ENCODE measurements at regions not wholly inside any gene's neighbourhood (a gene's known extent, or its start where the extent isn't known, plus 50 kb on each side); places are given as distances from the start of the nearest gene placed in this dataset.

DNA sequence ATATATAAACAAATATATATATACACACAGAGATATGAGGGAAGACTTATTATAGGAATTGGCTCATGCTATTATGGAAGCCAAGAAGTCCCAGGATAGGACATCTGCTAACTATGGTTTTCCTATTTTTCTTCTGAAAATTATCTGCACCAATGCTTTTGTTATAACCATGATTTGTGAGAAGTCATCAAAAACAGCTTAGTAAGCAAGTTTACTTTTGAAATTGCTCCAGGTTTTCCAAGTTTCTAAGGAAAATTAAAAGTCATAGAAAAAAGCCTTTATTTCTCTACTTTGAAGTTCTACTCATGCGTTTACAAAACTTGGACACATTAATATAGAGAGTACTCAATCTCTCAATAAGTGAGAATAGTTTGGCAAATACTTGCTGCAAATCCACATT lies 213.1 kb downstream of the TRAM1L1 start:
- no peak for DNase-seq (ENCODE audit: low spot score)

DNA sequence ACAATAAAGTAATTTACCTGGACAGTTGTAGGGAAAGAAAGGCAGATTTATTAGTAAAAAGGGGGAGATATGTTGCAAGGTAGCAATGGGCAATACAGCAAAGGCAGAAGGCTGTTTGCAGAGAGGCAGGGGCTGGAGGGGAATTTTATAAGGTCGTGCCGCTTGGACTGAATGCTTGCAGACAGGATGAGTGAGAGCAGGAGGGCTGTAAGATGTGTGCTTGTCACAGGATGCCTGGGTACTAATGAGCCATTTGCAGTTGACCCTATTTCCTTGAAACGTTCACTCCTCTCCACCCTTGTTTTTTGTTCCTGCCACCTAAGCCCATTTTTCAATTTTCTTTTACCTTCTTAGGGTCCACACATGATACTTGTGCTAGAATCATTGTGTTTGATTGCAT lies 214.7 kb downstream of the TRAM1L1 start:
- no peak for DNase-seq (ENCODE audit: low spot score)

DNA sequence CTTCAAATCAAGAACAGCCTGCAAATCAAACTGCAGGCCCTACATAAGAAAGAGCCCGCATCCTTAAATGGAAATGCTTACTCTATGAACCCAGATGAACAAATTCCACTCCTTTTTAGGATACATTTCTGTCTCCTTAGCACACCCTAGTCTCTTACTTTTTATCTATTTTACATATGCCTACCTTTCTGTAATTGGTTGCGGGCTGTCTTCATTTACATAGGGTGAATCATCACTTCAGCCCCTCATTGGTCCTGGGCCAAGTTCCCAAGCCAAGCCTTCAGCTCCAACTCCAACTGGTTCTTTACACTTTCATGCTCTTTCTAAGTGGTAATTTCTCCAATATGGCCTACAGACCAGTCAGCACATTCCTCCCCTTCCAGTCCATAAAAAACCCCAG lies 219.3 kb downstream of the TRAM1L1 start:
- DNase-seq (ENCODE audit: low spot score), result no peak

DNA sequence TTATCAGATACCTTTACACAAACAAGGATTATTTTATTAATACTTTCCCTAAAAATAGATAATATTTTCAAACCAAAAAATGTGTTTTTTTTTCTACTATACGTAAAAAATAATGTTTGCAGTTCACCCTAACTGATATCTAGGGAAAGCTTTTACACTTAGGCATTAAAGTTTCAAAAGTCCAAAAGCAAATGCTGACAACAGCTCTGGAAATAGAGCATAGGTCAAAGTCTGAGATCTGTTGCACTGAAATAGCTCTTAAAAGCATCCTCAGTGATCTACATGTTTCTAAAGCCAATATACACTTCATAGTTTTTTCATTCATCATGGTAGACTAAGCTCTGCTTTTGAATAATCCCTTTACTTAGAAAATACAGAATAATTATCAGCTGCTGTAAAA lies 222.8 kb downstream of the TRAM1L1 start:
- no peak for DNase-seq (ENCODE audit: low spot score)

DNA sequence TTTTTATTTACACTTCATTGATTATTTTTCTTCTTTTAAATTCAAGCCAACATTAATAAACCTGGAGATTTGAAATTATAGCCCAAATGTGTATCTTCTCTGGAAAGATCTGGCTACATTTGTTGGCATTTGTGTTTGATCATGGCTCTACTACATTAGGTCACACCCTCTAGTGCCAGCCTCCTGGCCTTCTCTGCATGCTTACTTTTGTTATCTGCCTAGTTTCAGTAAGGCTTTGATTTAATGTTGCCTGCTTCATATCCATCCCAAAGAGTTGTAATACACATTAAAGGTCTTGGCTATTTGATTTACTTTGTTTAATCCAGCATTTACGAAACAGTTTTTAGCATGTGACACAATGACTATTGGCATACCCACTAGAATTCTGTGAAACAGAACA lies 224.5 kb downstream of the TRAM1L1 start:
- DNase-seq (ENCODE audit: low spot score), result no peak

DNA sequence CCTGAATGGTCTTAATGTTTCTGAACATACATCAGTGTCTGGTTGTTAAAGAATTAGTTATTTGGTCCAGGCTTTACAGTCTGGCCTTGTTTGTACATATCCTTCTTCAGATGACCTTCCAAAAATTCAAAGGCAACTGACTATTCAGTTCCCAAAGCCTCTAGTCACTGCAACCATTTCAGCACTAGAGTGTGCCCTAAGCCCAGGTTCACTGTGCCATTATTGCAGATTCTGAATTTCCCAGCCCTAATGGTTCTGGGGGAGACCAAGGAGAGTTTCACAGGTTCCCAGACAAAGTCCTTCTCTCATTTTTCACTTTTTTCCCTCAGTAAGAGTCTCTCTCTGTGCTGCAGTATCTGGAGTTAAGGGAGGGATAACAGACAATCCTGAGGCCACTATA lies 235.8 kb downstream of the TRAM1L1 start:
- DNase-seq (ENCODE audit: low spot score), result no peak

DNA sequence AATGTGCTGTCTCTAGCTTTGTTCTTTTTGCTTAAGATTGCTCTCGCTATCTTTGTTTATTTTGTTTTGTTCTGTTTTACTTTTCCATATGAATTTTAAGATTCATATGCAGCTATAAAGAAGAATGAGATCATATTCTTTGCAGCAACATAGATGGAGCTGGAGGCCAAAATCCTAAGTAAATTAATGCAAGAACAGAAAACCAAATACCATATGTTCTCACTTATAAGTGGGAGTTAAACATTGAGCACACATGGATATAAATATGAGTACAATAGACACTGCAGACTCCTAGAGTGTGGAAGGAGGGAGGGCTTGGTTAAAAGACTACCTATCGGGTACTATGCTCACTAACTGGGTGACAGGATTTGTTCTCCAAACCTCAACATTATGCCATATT lies 237.8 kb downstream of the TRAM1L1 start:
- no peak for DNase-seq (ENCODE audit: low spot score)

DNA sequence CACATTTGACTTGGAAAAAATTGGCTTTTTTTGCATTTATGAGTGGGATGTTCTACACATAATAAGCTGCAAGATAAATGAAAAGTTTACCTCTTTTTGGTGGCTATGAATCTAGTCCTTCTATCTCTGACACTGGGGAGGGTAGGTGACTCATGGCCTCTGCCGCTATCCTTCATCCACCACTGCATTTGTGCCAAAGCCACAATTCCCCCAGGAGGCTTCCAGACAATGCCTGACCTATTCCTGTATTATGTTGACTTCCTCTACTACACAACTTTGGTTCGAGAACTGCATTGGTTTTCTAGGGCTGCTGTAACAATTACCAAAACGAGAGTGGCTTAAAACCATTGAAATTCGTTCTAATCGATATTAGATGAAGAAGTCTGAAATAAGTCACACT lies 245.6 kb downstream of the TRAM1L1 start:
- peak; percentile 38 for DNase-seq (ENCODE audit: low spot score)

DNA sequence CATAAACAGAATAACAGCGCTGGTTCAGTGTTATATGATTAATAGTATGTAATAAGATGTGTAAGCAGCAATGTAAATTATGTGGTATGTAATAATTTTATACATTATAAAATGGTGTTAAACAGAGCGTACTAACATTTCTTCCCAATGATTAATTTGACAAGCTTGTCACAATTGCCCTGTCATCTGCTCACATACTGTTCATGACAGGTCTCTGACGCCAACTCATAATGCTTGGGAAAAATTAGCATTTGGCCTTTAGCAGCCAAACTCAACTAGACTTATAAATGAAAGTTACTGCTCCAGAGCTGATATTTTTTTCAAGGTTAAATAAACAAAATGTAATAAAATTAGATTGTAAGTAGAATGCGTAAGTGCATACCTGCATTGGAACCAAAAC lies 246.8 kb downstream of the TRAM1L1 start:
- no peak for DNase-seq (ENCODE audit: low spot score)

DNA sequence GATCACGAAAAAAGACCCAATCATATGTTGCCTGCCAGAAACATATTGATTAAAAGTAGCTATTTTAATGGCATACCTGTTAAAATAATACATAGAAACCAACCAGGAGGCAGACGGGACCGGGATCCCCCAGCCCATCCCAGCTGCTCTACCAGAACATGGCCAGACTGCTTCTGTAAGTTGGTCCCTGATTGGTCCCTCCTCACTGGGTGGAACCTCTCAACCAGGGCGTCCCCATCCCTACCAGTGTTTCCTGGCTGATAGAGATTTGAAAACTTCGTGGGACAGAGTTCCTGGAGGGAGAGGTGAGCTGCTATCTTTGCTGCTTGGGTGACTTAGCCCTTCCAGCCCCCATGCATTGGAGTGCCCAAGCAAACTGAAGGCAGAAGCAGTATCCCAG lies 256.2 kb downstream of the TRAM1L1 start:
- no peak for DNase-seq (ENCODE audit: low spot score)

DNA sequence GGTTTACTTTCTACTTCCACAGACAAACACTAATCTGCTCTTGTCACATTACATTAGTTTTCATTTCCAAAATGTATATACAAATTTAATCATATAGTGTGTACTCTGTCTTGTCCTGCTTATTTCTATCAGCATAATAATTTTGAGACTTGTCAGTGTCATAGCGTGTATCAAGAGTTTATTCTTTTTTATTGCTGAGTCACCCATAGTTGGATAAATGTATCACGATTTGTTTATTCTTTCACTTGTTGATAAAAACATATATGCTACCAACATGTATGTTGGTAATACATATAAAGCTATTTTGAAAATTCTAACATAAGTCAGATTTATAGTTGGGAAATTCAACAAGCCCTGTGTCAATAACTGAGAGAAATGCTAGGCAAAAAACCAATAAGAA lies 261.2 kb downstream of the TRAM1L1 start:
- no peak for DNase-seq (ENCODE audit: low spot score)

DNA sequence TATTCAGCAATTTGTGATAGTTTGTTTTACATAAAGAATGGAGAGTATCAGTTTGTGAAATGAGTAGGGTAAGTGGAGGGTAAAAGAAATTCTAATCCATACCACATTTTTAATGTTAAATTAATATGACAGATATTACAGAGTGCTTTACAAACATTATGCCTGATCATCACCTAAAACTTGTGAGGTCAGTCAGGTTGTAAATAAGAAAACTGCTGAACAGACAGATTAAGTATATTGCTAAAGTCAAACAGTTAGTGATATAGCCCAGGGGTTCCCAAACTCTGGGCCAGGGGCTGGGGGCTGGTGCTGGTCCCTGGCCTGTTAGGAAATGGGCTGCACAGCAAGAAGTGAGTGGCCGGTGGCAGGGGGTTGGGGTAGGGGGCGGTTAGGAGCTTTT lies 273.6 kb downstream of the TRAM1L1 start:
- DNase-seq (ENCODE audit: low spot score), result no peak

DNA sequence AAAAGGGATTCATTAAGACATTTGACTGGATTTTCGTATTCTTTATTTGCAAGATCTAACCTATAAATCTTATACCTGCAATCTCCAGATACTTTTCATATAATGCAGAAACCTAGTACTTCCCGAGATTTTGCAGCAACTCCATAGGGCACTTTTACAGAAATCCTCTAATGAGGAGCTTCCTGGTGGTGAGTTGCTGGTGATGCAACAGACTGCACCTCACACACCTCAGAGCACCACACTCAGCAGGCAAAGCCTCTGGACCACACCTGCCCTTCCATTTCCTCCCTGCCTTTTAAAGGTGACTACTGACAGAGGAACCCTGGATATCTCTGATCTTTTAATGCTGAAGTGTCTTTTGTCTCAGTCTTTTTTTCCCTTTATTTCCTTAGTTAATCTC lies 289.4 kb downstream of the TRAM1L1 start:
- no peak for DNase-seq (ENCODE audit: low spot score)

DNA sequence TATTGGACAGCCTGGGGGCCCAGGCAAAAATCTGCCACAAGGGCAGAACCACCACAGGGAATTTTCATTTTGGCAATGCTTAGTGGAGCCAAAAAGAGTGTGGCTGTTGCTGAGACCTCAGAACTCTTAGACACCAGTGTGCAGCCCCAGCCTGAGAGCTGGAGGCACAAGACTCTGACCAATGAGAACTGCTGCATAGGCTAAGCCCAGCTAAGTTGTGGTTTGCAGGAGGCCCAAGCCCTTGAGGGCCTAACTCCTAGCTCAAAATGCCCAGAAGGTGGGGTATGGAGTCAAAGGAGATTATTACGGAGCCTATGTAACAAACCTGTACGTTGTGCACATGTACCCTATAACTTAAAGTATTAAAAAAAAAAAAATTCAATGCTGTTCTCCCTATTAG lies 296.7 kb downstream of the TRAM1L1 start:
- no peak for DNase-seq (ENCODE audit: low spot score)

DNA sequence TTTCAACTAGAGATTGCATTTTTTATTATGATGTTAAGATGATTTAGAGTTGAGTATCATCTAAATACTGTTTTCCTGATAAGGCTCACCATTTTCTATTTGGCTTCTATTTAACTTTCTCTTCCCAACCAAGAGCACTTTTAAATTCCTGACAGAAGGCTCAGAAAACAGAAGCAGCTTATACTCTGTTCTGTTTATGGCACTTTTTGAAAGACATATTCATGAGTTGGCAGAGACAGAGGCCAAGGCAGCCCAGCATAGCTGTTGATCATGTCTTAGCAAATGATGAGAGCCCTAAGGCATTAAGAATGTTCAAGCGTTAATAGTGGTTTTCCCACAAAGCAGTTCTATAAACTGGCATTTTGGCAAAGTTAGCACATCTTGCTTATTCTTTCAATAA lies 330.3 kb downstream of the TRAM1L1 start:
- DNase-seq (ENCODE audit: low spot score), result no peak

DNA sequence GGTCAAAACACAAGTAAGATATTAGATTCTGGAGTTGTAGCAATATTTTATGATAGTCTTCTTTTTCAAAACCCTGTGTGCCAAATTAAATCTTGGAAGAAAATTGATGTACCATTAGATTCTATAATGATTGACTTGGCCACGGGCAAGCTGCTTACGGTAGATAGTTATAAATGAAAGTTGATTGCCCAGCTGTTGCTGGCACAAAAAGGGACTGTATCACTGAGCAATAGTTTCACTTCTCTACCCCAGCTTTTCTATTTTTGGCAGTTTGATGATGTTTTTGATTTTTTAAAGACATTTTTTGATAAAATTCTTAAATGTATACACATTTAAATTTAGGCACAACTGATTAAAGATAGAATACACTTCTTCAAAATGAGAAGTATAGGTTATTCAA lies 333.3 kb downstream of the TRAM1L1 start:
- no peak for DNase-seq (ENCODE audit: low spot score)

DNA sequence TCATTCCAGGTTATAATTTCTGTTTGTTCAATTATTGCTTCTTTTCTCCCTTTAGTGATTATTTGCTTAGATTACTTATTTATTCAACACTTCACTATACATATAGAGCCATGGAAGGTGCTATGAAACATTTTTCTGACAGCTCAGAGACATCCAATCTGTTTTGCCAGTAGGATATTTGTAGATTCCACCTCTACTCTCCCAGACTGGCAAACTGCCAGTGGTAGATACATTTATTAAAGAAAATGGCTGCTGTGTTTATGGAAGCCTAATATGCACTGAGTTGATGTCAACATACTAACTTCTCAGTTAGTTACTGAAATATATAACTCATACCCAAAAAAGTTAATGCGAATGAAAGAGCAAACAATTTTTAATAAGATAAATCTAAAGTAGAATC lies 348.6 kb downstream of the TRAM1L1 start:
- DNase-seq (ENCODE audit: low spot score), result no peak

DNA sequence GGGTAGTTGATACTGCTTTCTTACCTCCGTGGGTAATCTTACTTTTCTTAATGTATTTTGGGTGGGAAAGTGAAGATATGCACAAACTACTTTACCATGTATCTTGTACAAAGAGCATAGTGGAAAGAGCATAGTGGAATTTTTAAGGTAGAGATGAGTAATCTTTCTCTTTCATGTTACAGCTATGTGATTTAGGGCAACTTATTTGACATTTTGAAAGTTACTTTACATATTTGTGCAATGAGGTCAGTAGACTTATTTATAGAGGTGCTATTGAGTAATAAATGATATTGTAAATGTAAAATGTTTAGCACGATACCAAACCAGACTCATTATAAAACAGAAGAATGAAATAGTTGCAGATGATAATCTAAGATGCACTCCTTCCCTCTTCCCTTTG lies 351.2 kb downstream of the TRAM1L1 start:
- DNase-seq (ENCODE audit: low spot score), result no peak

DNA sequence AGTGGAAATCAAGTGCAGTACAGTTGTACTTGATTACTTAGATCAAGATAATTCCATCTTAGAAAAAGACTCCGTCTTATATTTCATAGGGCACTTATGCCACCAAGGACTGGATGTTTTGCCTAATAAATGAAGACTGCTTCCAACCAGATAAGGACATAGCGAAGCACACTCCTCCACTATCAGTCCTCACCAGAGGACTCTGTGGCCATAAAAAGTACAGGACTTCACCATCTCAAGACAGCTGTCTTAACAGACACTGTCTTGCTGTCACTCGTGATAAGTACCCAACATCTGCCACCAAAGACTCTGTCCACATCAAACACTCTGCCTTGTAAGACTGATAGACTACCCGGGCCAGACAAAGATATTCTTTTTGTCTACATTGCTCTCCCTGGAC lies 352.0 kb downstream of the TRAM1L1 start:
- no peak for DNase-seq (ENCODE audit: low spot score)

DNA sequence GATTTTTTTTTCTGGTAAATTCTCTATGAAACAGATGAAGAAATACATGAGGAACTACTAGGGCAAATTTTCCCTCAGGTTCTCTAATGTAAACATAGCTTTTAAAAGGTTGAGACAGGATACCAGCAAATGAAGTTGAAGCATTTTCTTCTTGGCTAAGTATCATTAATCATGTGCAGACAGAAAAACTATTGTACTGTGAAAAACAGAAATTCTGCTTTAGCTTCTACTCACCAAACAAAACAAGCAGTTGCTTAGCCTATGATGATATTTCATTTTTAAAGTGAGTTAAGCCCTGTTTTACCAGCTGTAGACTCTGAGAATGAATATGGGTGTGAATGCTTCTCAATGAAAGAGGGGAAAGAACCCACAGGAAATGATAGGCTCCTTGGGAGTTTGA lies 358.9 kb downstream of the TRAM1L1 start:
- DNase-seq (ENCODE audit: low spot score), result no peak

DNA sequence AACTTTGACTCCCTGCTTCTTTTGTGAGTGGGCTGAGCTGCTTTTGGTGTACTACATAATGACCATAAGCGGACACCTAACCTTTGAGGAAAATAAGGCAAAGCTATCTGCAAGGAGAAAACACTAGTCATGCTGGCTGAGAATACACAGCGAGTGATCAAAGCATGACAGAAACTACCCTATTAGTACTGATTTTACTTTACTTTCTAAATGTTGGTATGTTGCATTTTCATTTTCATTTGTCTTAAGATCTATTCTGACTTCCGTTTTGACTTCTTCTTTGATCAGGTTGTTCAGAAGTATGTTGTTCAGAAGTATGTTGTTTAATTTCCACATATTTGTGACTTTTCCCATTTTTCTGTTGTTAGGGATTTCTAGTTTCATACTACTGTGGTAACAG lies 361.1 kb downstream of the TRAM1L1 start:
- no peak for DNase-seq (ENCODE audit: low spot score)

DNA sequence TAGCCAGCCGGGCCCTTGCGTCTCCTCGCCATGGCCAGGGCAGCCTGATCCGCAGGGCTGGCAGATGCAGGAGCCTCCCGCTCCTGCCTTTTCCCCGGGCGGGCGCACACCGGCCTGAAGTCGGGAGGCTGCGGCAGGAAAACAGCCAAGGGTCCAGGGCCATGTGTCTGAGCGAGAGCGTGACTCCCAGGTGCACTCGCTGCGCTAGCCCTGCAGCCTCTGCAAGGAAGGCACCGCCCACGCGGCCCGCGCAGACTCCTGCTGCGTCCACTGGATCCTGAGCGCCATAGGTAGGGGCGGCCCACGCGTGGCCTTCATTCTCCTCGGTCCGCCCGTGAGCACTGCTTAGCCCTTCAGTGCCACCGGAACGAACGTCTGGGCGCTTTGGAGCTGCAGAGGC lies 379.9 kb downstream of the TRAM1L1 start:
- no peak for DNase-seq (ENCODE audit: low spot score)

DNA sequence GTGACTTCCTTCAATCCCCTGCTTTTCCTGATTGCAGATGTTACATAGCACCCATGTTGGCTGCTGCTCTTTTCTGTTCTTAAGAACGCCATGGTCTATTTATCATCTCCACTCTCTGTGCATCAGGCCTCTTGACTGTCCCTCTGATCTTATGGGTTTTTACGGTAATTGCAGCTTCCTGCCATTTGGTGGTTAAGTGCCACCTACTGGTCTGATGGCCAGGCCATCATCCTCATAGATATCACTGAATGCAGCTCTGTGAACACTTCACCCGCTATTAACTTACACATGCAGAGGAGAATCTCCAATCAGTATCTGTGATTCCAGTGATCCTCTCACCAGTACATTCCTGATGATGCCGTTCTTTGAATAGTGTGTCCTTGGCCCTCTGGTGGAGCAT lies 382.4 kb downstream of the TRAM1L1 start:
- DNase-seq (ENCODE audit: low spot score), result peak; percentile 2

DNA sequence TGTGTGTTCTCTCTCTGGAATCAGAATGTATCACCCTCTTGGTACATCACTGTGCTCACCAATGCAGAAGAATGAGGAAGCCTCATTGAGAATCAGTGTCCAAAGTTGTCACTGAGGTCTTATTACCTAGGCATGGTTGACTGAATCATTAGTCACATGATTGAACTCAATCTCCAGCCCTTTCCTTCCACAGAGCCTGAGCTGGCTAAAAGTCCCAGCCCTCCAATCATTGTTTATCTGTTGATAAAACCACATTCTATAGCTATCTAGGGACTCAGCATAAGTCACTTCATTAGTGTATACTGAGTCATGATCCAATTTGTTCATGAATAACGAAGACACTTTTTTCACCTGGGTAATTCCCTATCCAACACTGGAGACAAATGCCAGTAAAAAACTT lies 396.8 kb downstream of the TRAM1L1 start:
- peak; percentile 85 for DNase-seq (ENCODE audit: low spot score)

DNA sequence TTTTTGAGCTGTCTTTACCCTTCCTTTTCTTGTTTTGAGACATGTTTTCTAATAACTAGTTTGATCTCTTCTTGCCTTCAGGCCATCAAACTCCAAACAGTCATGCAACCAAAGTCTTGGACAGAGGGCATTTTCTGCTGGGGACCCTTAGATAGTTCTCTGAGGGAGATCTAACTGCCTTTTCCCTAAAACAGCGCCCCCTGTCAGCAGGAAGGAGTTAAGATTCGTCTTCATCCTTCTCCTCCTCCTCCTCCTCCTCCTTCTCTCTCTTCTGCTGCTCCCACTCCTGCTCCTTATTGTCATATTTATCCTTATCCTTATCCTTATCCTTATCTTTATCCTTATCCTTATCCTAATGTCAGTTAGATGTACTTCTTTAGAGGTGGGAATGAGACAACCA lies 417.2 kb downstream of the TRAM1L1 start:
- no peak for DNase-seq (ENCODE audit: low spot score)

Data from kidney tubule cell (primary cell).